HEK293 (cell line): ENCODE measurements at regions not wholly inside any gene's neighbourhood (a gene's known extent, or its start where the extent isn't known, plus 50 kb on each side); places are given as distances from the start of the nearest gene placed in this dataset.

Source experiments
- CTCF ChIA-PET: fragments of 350-600 bp; formaldehyde crosslinking; extraction: SDS; loops from one replicate; lab custom pipeline; 2021; ENCODE audit warnings: antibody characterized with exemption; lab: Yijun Ruan, JAX
- POLR2A ChIA-PET: fragments of 300-600 bp; formaldehyde crosslinking; extraction: SDS; loops from one replicate; lab custom pipeline; 2020; ENCODE audit warnings: antibody characterized with exemption, inconsistent platforms; lab: Yijun Ruan, JAX
- H3K27ac ChIP-seq: fragments of 200-500 bp; sonication (Bioruptor generic); 2 replicates; pipeline ENCODE4 v1.5.1; 2014; ENCODE audit warnings: low read depth, low read length, control low read depth, inconsistent platforms; ENCODE audit errors: extremely low read depth
- H3K36me3 ChIP-seq, 2 experiments: fragments of 200-500 bp in 1 of 2; sonication (Bioruptor generic) in 1 of 2; 1 replicate in 1 of 2; 2 replicates in 1 of 2; pipeline ENCODE4 v1.5.1; 2014 to 2017; ENCODE audit warnings: inconsistent platforms in 2 of 2, low read length in 2 of 2; ENCODE audit not compliant: control insufficient read depth in 2 of 2, insufficient read depth in 1 of 2
- H3K4me1 ChIP-seq: fragments of 200-500 bp; sonication (Bioruptor generic); 2 replicates; pipeline ENCODE4 v1.5.1; 2014; ENCODE audit warnings: mild to moderate bottlenecking, low read length, inconsistent platforms; ENCODE audit not compliant: control insufficient read depth, insufficient read depth
- H3K4me3 ChIP-seq: 2 replicates; pipeline ENCODE4 v1.5.1; 2011; ENCODE audit warnings: low read depth, mild to moderate bottlenecking, control low read depth, low read length, moderate library complexity
- H3K9me3 ChIP-seq: fragments of 200-500 bp; sonication (Bioruptor generic); 2 replicates; pipeline ENCODE4 v1.5.1; 2014; ENCODE audit warnings: low read depth, low read length, inconsistent platforms; ENCODE audit not compliant: control insufficient read depth, insufficient read depth
- ELK4 ChIP-seq: IDR thresholded peaks from 2 replicates; pipeline ENCODE4 v1.6.1; 2011; ENCODE audit warnings: mild to moderate bottlenecking, low read depth, low read length, borderline replicate concordance
- KLF10 ChIP-seq: fragments of 450-650 bp; IDR thresholded peaks from 2 replicates; pipeline ENCODE4 v1.5.1; 2018; ENCODE audit warnings: missing biosample characterization, mild to moderate bottlenecking, missing genetic modification characterization
- ZBTB48 ChIP-seq: fragments of 450-650 bp; formaldehyde crosslinking; IDR thresholded peaks from 2 replicates; pipeline ENCODE4 v1.5.1; 2016; ENCODE audit warnings: missing biosample characterization, missing genetic modification characterization
- ZFP3 ChIP-seq: fragments of 450-650 bp; formaldehyde crosslinking; IDR thresholded peaks from 2 replicates; pipeline ENCODE4 v1.5.1; 2016; ENCODE audit warnings: low read depth, missing biosample characterization, missing genetic modification characterization
- ZNF211 ChIP-seq: fragments of 450-650 bp; formaldehyde crosslinking; IDR thresholded peaks from 2 replicates; pipeline ENCODE4 v1.5.1; 2016; ENCODE audit warnings: low read depth, missing biosample characterization, missing genetic modification characterization
- ZNF302 ChIP-seq: fragments of 450-650 bp; formaldehyde crosslinking; IDR thresholded peaks from 2 replicates; pipeline ENCODE4 v1.5.1; 2016; ENCODE audit warnings: missing biosample characterization, missing genetic modification characterization, low read depth
- ZNF362 ChIP-seq: fragments of 450-650 bp; formaldehyde crosslinking; IDR thresholded peaks from 2 replicates; pipeline ENCODE4 v1.5.1; 2016; ENCODE audit warnings: missing biosample characterization, missing genetic modification characterization
- ZNF394 ChIP-seq: fragments of 450-650 bp; formaldehyde crosslinking; IDR thresholded peaks from 2 replicates; pipeline ENCODE4 v1.5.1; 2016; ENCODE audit warnings: missing biosample characterization, missing genetic modification characterization, mild to moderate bottlenecking, moderate library complexity, borderline replicate concordance
- ZNF571 ChIP-seq: fragments of 450-650 bp; formaldehyde crosslinking; IDR thresholded peaks from 2 replicates; pipeline ENCODE4 v1.5.0; 2017; ENCODE audit warnings: missing biosample characterization, missing genetic modification characterization
- ZNF610 ChIP-seq: fragments of 450-650 bp; formaldehyde crosslinking; IDR thresholded peaks from 2 replicates; pipeline ENCODE4 v1.5.1; 2016; ENCODE audit warnings: missing biosample characterization, missing genetic modification characterization, borderline replicate concordance
- ZNF670 ChIP-seq: fragments of 450-650 bp; formaldehyde crosslinking; IDR thresholded peaks from 2 replicates; pipeline ENCODE4 v1.5.1; 2016; ENCODE audit warnings: missing biosample characterization, missing genetic modification characterization, low read depth
- ZNF692 ChIP-seq: fragments of 450-650 bp; formaldehyde crosslinking; IDR thresholded peaks from 2 replicates; pipeline ENCODE4 v1.5.1; 2016; ENCODE audit warnings: missing biosample characterization, missing genetic modification characterization
- ZNF704 ChIP-seq: fragments of 450-650 bp; formaldehyde crosslinking; IDR thresholded peaks from 2 replicates; pipeline ENCODE4 v1.5.1; 2016; ENCODE audit warnings: missing biosample characterization, missing genetic modification characterization
- ZNF76 ChIP-seq: fragments of 450-650 bp; formaldehyde crosslinking; IDR thresholded peaks from 2 replicates; pipeline ENCODE4; 2016; ENCODE audit warnings: low read depth, missing biosample characterization, missing genetic modification characterization, borderline replicate concordance
- ZSCAN30 ChIP-seq: fragments of 450-650 bp; IDR thresholded peaks from 2 replicates; pipeline ENCODE4 v1.5.1; 2018; ENCODE audit warnings: missing biosample characterization, mild to moderate bottlenecking, missing genetic modification characterization, moderate library complexity
- TF ChIP-seq, protein P1 (sequence below): fragments of 450-650 bp; formaldehyde crosslinking; IDR thresholded peaks from 2 replicates; pipeline ENCODE4 v1.5.0; 2017; ENCODE audit warnings: missing biosample characterization, missing genetic modification characterization, borderline replicate concordance

- TF ChIP-seq ZNF394 (tag by site-specific recombination) (no peak), KLF10 (tag by site-specific recombination) (no peak), ZNF610 (tag by site-specific recombination) (no peak), ZNF362 (tag by site-specific recombination) (no peak)
Measured at GRCh38 chr20:58154113-58154512, 74.3 kb downstream of the ANKRD60 start (continued).

GRCh38 chr20:58153121-58153520 is 75.3 kb downstream of the ANKRD60 start:
- H3K4me1 ChIP-seq = no peaks in the 10 kb centered on the region

More at GRCh38 chr20:58153121-58153520, 75.3 kb downstream of the ANKRD60 start:
- no peak overlapping the region for H3K4me3 ChIP-seq
- H3K36me3 ChIP-seq = no peaks in the 10 kb centered on the region
- H3K9me3 ChIP-seq = no peaks in the 10 kb centered on the region
- no peak for TF ChIP-seq ZSCAN30
- TF ChIP-seq ZNF692 (tag by site-specific recombination) = no peak
- no peak for TF ChIP-seq ZFP3
- TF ChIP-seq ZNF670 (tag by site-specific recombination) = no peak
- TF ChIP-seq, protein P1, sequence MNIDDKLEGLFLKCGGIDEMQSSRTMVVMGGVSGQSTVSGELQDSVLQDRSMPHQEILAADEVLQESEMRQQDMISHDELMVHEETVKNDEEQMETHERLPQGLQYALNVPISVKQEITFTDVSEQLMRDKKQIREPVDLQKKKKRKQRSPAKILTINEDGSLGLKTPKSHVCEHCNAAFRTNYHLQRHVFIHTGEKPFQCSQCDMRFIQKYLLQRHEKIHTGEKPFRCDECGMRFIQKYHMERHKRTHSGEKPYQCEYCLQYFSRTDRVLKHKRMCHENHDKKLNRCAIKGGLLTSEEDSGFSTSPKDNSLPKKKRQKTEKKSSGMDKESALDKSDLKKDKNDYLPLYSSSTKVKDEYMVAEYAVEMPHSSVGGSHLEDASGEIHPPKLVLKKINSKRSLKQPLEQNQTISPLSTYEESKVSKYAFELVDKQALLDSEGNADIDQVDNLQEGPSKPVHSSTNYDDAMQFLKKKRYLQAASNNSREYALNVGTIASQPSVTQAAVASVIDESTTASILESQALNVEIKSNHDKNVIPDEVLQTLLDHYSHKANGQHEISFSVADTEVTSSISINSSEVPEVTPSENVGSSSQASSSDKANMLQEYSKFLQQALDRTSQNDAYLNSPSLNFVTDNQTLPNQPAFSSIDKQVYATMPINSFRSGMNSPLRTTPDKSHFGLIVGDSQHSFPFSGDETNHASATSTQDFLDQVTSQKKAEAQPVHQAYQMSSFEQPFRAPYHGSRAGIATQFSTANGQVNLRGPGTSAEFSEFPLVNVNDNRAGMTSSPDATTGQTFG (tag by site-specific recombination) = no peak
- no peak for TF ChIP-seq ZNF302 (tag by site-specific recombination)
- no peak for TF ChIP-seq ZNF211 (tag by site-specific recombination)
- TF ChIP-seq ZBTB48 (tag by site-specific recombination) = no peak
- TF ChIP-seq ZNF76 (tag by site-specific recombination) = no peak
- no peak for TF ChIP-seq ELK4
- TF ChIP-seq ZNF571 (tag by site-specific recombination) = no peak
- no peak for TF ChIP-seq ZNF704
- ChIA-PET POLR2A (no interaction called here), CTCF (no interaction called here)
- no peak overlapping the region for H3K27ac ChIP-seq
